ENCODE measurements at regions not wholly inside any gene's neighbourhood (a gene's known extent, or its start where the extent isn't known, plus 50 kb on each side); places are given as distances from the start of the nearest gene placed in this dataset.

DNA sequence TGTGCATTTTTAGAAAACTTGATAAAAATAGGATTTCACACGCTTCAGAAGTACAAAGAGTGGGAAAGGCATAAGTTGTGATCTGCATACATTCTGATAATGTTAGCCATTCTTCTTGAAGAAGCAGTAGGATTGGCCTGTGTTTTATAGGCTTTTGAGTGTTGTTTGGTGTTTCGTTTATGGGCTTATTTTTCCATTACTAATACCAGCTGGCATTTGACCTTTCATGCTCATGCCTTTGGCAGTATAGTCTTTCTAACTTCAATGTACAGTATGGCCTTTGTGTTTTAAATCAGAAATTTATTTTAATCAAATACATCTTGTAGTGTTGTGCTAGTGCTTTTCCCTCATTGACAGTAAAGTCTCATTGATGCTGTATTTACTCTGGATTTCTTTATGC is 51.5 kb upstream of the SLC4A4 start:
- DNase-seq: no peak

DNA sequence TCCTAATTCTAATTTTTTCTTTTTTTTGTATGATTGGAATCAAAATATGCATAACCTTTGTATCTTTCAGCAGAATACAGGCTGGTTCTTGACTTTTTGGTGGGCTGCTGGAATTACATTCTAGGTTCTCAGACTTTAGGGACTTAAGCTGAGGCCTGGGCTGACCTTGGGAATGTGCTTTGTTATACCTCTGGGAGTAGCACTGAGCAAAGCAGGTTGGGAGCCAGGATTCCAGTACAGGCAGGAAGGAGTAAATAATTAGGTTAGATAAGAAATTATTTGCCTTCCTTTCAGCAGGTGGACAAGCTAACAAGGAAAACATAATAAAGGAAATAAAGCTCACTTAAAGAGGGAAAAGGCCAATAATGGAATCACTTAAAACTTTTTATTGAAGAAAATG is 49.9 kb upstream of the SLC4A4 start:
- DNase-seq: no peak

Data from activated CD8-positive, alpha-beta memory T cell treated with anti-CD3 and anti-CD28 coated beads, Interleukin-2, amount 50 U/mL, for 48 hours (primary cell).